HepG2 (cell line): ENCODE measurements at regions not wholly inside any gene's neighbourhood (a gene's known extent, or its start where the extent isn't known, plus 50 kb on each side); places are given as distances from the start of the nearest gene placed in this dataset.

Experiments
- ARNTL ChIP-seq: sonication (generic); formaldehyde crosslinking; IDR thresholded peaks from 2 replicates; pipeline ENCODE4 v1.4.0; 2020; ENCODE audit warnings: mild to moderate bottlenecking, missing genetic modification reagents
- BHLHE40 ChIP-seq: IDR thresholded peaks from 2 replicates; pipeline ENCODE4 v1.6.1; 2011; ENCODE audit warnings: low read length, improper control_type of control experiment
- HDAC6 ChIP-seq: fragments of 200-600 bp; sonication (generic); IDR thresholded peaks from 2 replicates; pipeline ENCODE4 v1.7.0; 2017; ENCODE audit warnings: mild to moderate bottlenecking, antibody characterized with exemption, low read length, low read depth
- KAT8 ChIP-seq: IDR thresholded peaks from 2 replicates; pipeline ENCODE4 v1.6.1; 2016; ENCODE audit warnings: missing genetic modification reagents, missing compliant biosample characterization
- SIN3A ChIP-seq: IDR thresholded peaks from 2 replicates; pipeline ENCODE4 v1.6.1; 2011; ENCODE audit warnings: low read depth, mild to moderate bottlenecking, control low read depth, low read length, borderline replicate concordance
- SRSF1 ChIP-seq: fragments of 200-400 bp; formaldehyde crosslinking; optimal IDR thresholded peaks from 2 replicates; pipeline ENCODE3; 2017; ENCODE audit warnings: mild to moderate bottlenecking, low read depth, low read length, moderate library complexity
- TARDBP ChIP-seq: sonication (generic); formaldehyde crosslinking; IDR thresholded peaks from 2 replicates; pipeline ENCODE4 v1.8.0; 2022; ENCODE audit warnings: mild to moderate bottlenecking, missing genetic modification reagents
- ZBTB1 ChIP-seq: sonication (generic); formaldehyde crosslinking; IDR thresholded peaks from 2 replicates; pipeline ENCODE4 v1.4.0; 2020; ENCODE audit warnings: missing genetic modification reagents, borderline replicate concordance
- ZNF432 ChIP-seq: sonication (generic); formaldehyde crosslinking; IDR thresholded peaks from 2 replicates; pipeline ENCODE4 v1.5.0; 2020; ENCODE audit warnings: missing genetic modification reagents, mild to moderate bottlenecking, borderline replicate concordance
- TF ChIP-seq, protein P1 (sequence below): fragments of 450-650 bp; IDR thresholded peaks from 2 replicates; pipeline ENCODE4 v1.6.1; 2017; ENCODE audit warnings: mild to moderate bottlenecking
- TF ChIP-seq, protein P2 (sequence below), 2 experiments: sonication (generic) in 1 of 2; formaldehyde crosslinking in 1 of 2; IDR thresholded peaks; 2 replicates each; pipeline versions ENCODE4 v1.5.1 to v1.6.1; 2011 to 2020; ENCODE audit warnings: borderline replicate concordance in 1 of 2, low read depth in 1 of 2, low read length in 1 of 2, mild to moderate bottlenecking in 1 of 2, missing genetic modification reagents in 1 of 2, moderate library complexity in 1 of 2
- TF ChIP-seq, protein P3 (sequence below): sonication (generic); formaldehyde crosslinking; IDR thresholded peaks from 2 replicates; pipeline ENCODE4 v1.4.0; 2020; ENCODE audit warnings: mild to moderate bottlenecking, missing genetic modification reagents

DNA sequence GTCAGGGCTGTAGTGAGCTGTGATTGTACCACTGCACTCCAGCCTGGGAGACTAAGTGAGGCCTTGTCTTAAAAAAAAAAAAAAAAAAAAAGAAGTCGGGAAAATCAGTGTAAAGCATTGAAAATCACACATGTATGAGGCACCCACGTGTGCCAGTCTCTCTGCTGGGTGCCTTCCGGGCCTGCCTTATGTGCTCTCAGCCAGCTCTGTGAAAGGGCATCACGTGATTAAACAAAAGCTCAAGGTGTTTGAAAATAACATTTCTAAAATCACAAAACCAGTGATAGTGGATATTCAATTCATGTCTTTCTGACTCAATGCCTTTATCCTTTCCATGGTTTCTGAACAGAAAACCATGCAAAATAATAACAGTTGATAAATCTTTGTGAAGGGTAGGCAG lies 125.2 kb upstream of the PALS2 start:
- TF ChIP-seq HDAC6 (no peak), ZNF432 (CRISPR knock-in tag) (no peak), KAT8 (no peak), SIN3A (no peak), ZBTB1 (CRISPR knock-in tag) (no peak), TARDBP (CRISPR knock-in tag) (no peak), SRSF1 (no peak), BHLHE40 (no peak), ARNTL (CRISPR knock-in tag) (no peak)
- TF ChIP-seq, protein P1, sequence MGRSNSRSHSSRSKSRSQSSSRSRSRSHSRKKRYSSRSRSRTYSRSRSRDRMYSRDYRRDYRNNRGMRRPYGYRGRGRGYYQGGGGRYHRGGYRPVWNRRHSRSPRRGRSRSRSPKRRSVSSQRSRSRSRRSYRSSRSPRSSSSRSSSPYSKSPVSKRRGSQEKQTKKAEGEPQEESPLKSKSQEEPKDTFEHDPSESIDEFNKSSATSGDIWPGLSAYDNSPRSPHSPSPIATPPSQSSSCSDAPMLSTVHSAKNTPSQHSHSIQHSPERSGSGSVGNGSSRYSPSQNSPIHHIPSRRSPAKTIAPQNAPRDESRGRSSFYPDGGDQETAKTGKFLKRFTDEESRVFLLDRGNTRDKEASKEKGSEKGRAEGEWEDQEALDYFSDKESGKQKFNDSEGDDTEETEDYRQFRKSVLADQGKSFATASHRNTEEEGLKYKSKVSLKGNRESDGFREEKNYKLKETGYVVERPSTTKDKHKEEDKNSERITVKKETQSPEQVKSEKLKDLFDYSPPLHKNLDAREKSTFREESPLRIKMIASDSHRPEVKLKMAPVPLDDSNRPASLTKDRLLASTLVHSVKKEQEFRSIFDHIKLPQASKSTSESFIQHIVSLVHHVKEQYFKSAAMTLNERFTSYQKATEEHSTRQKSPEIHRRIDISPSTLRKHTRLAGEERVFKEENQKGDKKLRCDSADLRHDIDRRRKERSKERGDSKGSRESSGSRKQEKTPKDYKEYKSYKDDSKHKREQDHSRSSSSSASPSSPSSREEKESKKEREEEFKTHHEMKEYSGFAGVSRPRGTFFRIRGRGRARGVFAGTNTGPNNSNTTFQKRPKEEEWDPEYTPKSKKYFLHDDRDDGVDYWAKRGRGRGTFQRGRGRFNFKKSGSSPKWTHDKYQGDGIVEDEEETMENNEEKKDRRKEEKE = no peak
- TF ChIP-seq, protein P2, sequence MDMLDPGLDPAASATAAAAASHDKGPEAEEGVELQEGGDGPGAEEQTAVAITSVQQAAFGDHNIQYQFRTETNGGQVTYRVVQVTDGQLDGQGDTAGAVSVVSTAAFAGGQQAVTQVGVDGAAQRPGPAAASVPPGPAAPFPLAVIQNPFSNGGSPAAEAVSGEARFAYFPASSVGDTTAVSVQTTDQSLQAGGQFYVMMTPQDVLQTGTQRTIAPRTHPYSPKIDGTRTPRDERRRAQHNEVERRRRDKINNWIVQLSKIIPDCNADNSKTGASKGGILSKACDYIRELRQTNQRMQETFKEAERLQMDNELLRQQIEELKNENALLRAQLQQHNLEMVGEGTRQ (IDR thresholded peaks at IDR 0.05; ENCODE audit: low read depth, low read length) = no peak
- TF ChIP-seq, protein P2 (CRISPR knock-in tag; IDR thresholded peaks at IDR 0.05; ENCODE audit: borderline replicate concordance) = no peak
- TF ChIP-seq, protein P3, sequence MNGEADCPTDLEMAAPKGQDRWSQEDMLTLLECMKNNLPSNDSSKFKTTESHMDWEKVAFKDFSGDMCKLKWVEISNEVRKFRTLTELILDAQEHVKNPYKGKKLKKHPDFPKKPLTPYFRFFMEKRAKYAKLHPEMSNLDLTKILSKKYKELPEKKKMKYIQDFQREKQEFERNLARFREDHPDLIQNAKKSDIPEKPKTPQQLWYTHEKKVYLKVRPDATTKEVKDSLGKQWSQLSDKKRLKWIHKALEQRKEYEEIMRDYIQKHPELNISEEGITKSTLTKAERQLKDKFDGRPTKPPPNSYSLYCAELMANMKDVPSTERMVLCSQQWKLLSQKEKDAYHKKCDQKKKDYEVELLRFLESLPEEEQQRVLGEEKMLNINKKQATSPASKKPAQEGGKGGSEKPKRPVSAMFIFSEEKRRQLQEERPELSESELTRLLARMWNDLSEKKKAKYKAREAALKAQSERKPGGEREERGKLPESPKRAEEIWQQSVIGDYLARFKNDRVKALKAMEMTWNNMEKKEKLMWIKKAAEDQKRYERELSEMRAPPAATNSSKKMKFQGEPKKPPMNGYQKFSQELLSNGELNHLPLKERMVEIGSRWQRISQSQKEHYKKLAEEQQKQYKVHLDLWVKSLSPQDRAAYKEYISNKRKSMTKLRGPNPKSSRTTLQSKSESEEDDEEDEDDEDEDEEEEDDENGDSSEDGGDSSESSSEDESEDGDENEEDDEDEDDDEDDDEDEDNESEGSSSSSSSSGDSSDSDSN = no peak
